ENCODE measurements at regions not wholly inside any gene's neighbourhood (a gene's known extent, or its start where the extent isn't known, plus 50 kb on each side); places are given as distances from the start of the nearest gene placed in this dataset.

DNA sequence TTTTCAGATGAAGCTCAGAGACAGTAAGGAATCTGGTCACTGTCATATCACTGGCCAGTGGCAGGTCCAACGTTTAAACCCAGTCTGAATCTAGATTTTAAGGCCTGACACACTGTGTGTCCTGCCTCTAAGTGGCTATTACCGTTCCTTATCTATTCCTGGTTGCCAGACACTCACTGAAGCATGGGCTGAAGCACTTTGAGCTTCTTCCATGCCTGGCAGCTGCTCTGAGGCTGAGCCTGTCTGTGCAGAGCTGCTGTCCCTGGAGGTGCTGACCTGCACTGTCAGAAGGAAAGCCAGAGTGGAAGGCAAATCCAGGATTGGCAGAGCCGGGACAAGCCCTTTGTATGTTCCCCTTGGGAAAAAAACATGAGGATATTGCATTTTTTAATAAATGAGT is 109.2 kb upstream of the SLC7A1 start:
- no peak for TF ChIP-seq CTCF (conservative IDR thresholded peaks at IDR 0.05; ENCODE audit: low read depth)
- ChIA-PET POLR2A (ENCODE audit: low non-redundant PET) (no interaction called here), CTCF (interaction anchor here (1.0 kb wide), 1 partner anchor 196 kb away, joined by 4 read pairs; no protein-coding TSS in a partner anchor)
- DNase-seq (ENCODE audit: low spot score): no peak
- no peak overlapping the region for H3K27ac ChIP-seq

GRCh38 chr13:29703421-29703820 is 107.9 kb upstream of the SLC7A1 start:
- no peak for TF ChIP-seq CTCF (conservative IDR thresholded peaks at IDR 0.05; ENCODE audit: low read depth)
- H3K27ac ChIP-seq: peak overlapping the region; percentile 76
- POLR2A ChIA-PET (ENCODE audit: low non-redundant PET): interaction anchor here (0.5 kb wide), 1 partner anchor 171 kb away, joined by 3 read pairs; no protein-coding TSS in a partner anchor
- CTCF ChIA-PET: interaction anchor here (0.5 to 1.2 kb wide), 3 partner anchors 12 to 411 kb away, joined by 3 to 5 read pairs (median 4); no protein-coding TSS in a partner anchor
- DNase-seq (ENCODE audit: low spot score): no peak

DNA sequence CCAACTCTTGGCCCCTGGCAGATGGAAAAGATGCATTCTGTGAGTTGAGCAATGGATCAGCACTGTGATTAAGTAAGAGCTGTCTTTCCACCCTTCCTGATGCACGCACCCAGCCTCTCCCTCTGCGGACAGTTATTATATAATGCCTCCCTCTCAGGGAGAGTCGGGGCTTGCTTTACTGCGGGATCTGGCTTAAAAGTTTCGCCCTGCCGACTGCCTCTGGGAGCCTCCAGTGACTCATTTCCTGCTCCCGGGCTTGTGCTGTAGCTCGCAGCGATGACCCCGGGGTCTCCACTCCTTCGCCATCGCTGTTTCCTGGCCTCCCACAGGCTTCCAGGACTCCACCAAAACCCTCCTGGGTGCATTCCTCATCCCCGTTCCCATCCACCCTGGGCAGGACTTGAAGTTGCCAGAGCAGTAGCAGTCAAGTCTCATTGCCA is 107.4 kb upstream of the SLC7A1 start:
- ChIA-PET CTCF (interaction anchor here (0.5 to 1.2 kb wide), 4 partner anchors 12 to 412 kb away, joined by 3 to 5 read pairs (median 4); no protein-coding TSS in a partner anchor), POLR2A (ENCODE audit: low non-redundant PET) (interaction anchor here (0.6 kb wide), 1 partner anchor 1149 kb away, joined by 4 read pairs; no protein-coding TSS in a partner anchor)
- DNase-seq (ENCODE audit: low spot score): peak; percentile 79
- peak overlapping the region; percentile 76 for H3K27ac ChIP-seq
- no peak for TF ChIP-seq CTCF (conservative IDR thresholded peaks at IDR 0.05; ENCODE audit: low read depth)

GRCh38 chr13:29698106-29698505 is 102.6 kb upstream of the SLC7A1 start:
- ChIA-PET CTCF (no interaction called here), POLR2A (ENCODE audit: low non-redundant PET) (no interaction called here)
- no peak for DNase-seq (ENCODE audit: low spot score)
- TF ChIP-seq CTCF (conservative IDR thresholded peaks at IDR 0.05; ENCODE audit: low read depth): no peak
- H3K27ac ChIP-seq: no peak overlapping the region

GRCh38 chr13:29696606-29697005 is 101.1 kb upstream of the SLC7A1 start:
- POLR2A ChIA-PET (ENCODE audit: low non-redundant PET): no interaction called here
- H3K27ac ChIP-seq: no peak overlapping the region
- CTCF ChIA-PET: no interaction called here
- TF ChIP-seq CTCF (conservative IDR thresholded peaks at IDR 0.05; ENCODE audit: low read depth): no peak
- no peak for DNase-seq (ENCODE audit: low spot score)

GRCh38 chr13:29693275-29693945 is 97.9 kb upstream of the SLC7A1 start:
- peak overlapping the region; percentile 59 for H3K27ac ChIP-seq
- ChIA-PET POLR2A (ENCODE audit: low non-redundant PET) (no interaction called here), CTCF (interaction anchor here (0.5 kb wide), 1 partner anchor 148 kb away, joined by 3 read pairs; no protein-coding TSS in a partner anchor)
- DNase-seq (ENCODE audit: low spot score): peak; percentile 27
- TF ChIP-seq CTCF (conservative IDR thresholded peaks at IDR 0.05; ENCODE audit: low read depth): no peak
